KG1 (cell line): ENCODE measurements at regions not wholly inside any gene's neighbourhood (a gene's known extent, or its start where the extent isn't known, plus 50 kb on each side); places are given as distances from the start of the nearest gene placed in this dataset.
"Not testable (repeated sequence)": the region's sequence is repeated elsewhere in the genome, so short reads cannot be mapped to it uniquely, and the experiment has no call there.

Source experiments
- DNase-seq: peaks from one replicate; lab custom pipeline; 2025; lab: John Stamatoyannopoulos, UW

DNA sequence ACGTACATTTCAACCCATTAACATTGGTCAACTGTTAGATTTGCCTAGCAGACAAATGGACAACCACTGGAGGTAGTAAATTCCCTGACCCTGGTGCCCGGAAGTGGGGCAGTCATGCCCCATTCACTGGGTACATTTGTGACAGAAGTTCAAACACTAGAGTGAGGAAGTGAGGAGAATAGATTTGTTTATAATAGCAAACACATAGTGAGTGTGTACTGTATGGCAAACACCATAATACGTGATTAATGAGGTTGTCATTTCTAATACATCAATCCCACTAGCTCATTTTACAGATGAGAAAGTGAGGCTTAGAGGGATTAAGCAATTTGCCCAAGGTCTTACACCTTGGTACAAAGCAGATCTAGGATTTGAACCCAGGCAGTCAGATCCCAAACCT lies 181.9 kb upstream of the MKLN1 start:
- DNase-seq: no peak

DNA sequence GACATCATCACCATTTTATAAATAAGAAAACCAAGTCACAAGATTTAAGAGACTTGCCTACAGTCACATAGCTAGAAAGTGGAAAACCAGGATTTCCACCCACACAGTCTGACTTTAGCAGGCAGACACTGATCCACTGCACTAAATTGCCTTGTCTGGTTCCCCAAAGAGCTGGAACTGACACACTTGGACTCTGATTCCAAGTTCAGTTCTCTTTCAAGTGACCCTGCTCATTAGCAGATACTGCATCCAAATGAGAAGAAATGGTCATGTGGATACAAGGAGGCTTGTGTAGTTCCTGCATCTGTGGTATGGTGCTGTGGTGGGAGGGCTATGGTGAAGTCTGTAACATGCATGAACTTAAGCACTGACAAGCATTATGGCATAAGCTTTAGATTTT lies 180.1 kb upstream of the MKLN1 start:
- DNase-seq: no peak

DNA sequence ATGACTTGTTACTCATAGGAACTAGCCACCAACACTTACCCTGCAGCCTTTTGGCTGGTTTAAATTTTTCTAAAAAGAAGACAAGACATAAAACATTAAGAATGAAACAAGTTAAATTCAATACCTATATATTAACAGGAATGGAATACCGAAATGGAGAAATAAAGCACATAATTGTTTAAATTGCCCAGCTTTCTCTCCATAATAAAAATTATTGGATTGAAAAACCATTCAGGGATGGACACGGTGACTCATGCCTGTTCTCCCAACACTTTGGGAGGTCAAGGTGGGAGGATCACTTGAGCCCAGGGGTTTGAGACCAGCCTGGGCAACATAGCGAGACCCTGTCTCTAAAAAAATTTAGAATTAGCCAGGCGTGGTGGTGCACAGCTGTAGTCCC lies 179.4 kb upstream of the MKLN1 start:
- DNase-seq: no peak

DNA sequence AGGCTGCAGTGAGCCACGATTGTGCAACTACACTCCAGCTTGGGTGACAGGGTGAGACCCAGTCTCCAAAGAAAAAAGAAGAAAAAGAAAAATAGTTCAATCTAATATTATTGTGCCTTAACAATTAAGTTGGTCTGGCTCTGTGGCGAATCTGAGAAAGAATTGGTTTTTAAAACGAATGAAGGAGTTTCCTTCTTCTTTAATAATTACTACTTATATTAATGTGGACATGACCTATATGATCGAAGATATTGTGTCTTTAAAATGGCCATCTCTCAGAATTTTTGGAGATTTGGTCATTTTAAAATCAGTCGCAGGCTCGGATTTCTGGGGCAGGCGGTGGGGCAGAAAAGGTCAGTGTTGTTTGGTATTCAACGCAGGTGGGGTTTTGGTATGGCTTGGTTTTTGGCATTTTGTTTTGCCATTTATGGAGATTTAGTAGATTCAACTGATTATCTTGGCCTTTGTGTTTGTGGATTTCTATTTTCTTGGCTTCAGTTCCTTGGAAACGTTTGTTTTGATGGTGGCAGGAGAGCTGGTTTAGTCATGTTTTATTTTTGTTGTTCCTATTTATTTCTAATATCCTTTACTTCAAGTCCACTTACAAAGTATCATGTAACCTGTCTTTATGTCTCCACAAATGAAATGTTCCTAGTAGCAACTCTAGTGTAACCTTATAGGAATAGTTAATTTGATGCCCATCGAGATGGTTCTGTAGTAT lies 178.8 kb upstream of the MKLN1 start:
- DNase-seq: no peak

DNA sequence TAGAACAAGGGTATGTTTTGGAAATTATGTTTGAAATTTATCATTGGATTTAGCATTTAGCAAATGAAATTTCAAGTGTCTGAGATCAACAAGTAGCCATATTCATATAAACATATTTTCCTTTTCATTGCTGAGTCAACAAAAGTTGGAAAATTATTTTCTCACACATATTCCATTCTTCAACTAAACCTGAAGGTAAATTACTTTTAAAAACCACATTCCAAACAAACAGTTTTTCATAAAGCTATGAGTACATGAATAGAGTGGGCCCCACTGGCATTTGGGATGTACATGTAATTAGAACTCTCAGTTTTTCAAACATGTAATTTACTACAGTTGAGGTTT lies 178.3 kb upstream of the MKLN1 start:
- DNase-seq: no peak

DNA sequence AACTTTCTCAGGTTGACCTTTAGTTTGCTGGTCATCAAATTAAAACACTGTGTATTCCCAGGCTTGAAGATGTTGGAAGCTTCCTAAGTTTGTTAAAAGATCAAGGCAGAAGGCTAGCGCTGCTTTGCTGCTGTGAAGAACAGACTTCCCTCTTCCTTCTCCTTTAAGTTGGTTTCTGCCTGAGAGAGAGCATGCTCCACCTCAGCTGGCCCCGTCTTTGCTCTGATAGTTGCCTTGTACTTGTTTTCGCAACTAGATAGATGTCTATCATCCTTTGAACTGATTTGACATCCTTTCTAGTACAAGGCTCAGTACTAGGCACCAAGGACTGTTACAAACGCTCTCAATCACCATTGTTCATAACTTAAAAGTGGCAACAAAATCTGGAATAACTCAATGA lies 177.8 kb upstream of the MKLN1 start:
- no peak for DNase-seq

DNA sequence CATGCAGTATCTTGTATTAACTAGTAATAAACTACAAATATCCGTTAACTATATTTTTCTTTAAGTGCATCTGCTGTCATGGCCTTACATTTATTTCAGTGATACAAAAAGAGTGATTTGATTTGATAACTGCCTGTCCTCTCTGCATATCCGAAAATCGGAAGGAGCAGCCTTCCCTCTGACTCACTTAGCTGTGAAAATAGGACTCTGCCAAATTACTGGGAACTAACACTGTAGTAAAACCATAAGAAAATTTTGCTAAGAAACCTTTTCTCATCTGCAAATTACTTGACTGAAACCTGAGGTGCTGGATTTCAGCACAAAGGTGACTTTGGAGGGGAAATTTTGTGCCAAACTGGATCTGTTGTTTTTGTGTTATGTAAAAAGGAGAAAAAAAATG lies 176.6 kb upstream of the MKLN1 start:
- no peak for DNase-seq

DNA sequence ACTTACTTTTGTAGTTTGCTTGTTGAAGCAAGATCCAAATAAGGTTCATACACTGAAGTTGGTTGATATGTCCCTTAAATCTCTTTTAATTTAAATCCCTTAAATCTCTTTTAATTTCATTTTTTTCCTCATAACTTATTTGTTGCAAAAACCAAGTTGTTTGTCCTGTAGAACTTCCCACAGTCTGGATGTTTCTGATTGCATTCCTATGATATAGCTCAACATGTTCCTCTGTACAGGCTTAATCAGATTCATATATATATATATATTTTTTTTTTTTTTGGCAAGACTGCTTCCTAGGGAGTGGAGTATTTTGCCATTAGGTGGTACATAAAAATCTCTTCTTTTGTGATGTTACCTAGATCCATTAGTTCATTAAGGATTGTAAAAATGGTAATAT lies 174.9 kb upstream of the MKLN1 start:
- DNase-seq: no peak

DNA sequence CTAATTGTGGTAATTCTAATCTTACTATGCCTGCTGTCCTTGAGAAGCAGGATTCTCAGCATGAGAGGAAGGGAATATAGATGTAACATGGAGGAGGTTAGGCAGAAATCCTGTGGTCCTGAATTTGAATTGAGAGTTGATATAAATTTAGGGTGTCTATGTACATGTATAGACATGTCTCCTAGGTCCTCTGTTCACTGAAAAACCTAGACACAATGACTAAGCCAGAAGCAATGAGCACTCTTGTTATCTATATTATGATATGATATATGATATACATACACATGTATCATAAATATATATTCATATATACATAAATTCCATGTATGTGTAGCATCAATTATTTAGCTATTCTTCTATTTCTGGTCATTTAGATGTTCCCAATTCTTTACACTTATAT lies 173.3 kb upstream of the MKLN1 start:
- DNase-seq: no peak

DNA sequence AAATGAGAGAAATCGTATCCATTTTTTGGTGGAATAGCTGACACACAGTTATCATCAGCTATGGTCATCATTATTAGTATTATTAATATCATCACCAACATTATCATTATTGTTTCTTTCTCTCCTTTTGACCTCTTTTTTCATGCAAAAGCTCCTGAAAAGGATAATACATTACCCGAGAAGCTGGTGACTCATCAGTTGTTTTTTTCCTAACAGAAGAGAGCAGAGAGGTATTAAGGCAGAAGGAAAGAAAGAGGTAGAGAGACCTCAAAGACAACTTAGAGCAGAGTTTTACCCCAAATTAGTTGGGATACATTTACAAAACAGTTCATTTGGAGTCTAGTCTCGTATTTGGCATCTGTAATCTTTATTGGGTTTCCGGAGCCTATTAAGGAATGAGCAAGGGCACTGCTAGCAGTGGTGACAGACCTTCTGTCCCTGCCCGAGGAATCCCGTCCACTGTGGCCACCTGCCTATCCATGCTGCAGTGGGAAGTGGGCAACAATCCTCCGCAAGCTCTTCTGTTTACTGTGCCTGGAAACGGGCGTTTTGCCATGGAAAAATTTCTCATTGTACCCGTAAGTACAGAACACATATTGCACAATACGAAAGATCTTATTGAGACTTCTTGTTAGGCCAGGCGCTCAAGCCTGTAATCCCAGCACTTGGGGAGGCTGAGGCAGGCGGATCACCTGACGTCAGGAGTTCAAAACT lies 170.0 kb upstream of the MKLN1 start:
- DNase-seq: no peak

DNA sequence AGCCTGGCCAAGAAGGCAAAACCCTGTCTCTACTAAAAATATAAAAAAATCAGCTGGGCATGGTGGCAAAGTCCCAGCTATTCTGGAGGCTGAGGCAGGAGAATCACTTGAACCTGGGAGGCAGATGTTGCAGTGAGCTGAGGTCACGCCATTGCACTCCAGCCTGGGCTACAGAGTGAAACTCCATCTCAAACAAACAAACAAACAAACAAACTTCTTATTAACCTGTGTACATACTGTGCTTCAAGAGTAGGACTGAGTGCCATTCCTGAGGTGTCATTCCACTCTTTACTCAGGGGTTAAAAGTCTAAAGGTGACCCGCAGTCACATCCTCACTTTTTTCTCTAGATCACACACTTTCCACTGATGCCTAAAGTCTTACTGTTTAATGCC lies 169.4 kb upstream of the MKLN1 start:
- DNase-seq: not testable (repeated sequence)

DNA sequence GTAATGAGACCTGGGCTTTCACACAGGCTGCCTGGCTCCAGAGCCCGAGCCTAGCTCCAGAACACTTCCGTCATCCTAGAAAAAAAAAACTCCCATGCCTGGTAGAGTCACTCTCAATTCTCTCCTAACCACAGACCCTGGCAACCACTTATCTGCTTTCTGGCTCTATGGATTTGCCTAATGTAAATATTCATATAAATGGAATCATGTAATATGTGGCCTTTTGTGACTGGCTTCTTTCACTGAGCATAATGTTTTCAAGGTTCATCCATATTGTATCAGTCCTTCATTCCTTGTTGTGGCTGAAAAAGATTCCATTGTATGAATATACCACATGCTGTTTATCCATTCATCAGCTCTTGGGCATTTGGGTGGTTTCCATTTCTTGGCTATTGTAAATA lies 167.7 kb upstream of the MKLN1 start:
- no peak for DNase-seq

DNA sequence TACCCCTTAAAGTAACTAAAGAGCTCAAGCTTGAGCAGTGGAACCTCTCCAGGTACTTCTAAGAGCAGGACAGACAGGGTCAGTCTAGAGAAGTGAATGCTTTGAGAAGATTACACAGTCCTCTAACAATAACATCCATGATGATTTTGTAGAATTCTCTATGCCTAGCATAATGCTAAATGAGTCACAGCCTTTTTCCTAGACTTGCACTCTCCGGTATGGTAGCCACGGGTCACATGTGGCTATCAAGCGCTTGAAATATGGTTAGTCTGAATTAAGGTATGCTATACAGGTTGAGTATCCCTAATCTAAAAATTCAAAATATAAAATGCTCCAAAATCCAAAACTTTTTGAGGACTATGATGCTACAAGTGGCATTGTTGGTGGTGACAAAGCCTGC lies 166.6 kb upstream of the MKLN1 start:
- no peak for DNase-seq

DNA sequence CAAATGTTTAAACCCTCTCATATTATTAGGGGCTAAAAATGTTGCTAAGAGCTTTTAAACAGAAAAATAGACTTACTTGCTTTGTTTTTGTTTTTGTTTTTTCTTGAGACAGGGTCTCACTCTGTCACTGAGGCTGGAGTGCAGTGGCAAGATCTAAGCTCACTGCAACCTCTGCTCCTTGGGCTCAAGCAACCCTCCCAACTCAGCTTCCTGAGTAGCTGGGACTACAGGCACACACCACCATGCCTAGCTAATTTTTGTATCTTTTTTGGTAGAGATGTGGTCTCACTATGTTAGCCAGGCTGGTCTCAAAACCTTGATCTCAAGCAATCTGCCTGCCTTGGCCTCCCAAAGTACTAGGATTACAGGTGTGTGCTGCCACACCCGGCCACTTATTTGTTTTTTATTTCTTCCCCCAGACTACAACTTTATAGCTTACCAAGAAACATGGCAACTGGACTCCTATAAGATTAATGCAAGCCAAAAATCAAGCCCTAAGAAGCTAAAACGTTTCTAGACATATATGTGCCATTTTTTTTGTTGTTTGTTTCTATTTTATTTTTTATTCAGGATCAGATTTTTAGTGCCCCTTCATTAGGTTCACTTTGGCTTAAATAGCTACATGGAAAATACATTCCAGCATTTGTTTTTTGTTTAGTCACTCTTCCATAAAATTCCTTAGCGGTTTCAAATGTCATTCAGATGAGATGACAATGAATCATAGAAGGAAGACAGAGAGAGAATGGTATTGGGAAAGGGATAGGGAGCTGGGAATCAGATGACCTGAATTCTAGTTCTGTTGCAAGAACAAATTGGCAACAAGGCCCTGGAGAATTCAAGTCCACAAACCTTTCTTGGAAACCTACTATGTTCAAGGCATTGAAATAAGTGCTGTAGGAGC lies 163.4 kb upstream of the MKLN1 start:
- no peak for DNase-seq

DNA sequence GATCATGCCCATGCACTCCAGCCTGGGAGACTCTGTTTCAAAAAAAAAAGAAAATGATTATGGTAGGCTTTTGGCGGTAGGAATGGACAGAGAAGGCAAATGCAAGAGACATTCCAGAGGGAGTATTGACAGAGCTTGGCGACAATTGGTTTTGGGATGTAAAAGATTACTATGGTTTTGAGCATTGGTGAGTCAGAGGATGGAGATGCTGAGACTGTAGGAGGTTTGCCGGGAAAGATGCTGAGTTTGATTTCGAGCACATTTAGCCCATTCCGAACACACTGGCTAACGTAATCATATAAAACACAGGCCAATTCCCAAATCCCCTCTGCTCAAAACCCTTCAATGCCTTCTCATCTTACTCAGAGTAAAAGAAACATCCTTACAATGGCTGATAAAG lies 161.6 kb upstream of the MKLN1 start:
- no peak for DNase-seq

DNA sequence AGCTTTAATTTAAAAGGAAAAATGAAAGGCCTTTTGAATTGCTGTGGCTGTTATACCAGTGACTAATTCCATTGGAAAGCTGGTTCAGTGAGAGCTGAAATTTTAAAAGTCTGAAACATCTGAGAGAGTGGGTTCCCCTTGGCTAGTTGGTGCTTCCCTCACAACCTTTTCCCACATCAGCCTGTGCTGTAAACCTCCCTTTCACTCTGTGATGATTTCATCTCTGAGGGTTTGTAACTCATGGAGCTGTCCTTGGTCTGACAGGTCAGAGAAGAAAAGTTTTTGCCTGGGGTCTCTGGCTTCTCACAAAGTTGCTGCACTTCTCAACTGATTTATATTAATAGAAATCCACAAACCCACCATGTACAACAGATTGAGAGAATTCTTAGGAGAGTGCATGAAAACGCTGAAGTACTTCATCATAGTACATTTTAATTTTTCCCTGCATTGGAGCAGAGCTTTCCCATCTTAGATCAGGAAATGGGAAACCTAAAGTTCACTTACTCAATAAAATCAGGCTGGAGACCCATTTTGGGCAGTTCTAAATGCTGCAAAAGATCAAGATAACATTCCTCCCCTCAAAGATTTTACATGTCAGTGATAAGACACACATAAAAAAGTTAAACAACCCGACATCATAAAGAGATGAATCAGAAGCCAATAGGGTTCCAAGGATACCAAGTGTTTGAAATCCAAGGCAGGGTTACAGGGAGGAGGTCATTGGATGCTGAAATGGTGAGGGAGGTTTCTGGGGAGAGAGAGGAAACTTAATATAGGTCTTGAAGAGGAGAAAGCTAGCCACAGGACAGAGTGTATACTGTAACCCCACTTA lies 157.0 kb upstream of the MKLN1 start:
- no peak for DNase-seq

DNA sequence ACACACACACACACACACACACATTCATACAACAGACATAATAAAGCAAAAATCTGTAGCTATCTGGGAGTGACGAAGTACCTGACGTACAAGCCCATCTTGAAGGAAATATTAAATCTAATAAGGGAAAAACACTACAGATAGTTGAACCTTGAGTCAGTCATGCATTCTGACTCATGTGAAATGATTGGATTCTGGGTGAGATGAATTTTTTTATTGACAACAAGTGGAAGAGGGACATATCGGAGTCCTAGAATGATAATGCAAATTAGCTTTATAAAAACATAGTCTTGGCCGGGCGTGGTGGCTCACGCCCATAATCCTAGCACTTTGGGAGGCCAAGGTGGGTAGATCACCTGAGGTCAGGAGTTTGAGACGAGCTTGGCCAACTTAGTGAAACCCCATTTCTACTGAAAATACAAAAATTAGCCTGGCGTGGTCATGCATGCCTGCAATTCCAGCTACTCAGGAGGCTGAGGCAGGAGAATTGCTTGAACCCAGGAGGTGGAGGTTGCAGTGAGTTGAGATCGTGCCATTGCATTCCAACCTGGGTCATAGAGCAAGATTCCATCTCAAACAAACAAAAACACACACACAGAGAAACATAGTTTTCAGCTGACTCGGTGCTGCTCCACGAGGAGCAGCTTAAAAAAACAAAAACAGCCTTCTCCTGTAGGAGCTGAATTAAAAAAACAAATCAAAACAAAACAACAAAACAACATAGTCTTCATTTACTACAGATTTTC lies 154.4 kb upstream of the MKLN1 start:
- no peak for DNase-seq

DNA sequence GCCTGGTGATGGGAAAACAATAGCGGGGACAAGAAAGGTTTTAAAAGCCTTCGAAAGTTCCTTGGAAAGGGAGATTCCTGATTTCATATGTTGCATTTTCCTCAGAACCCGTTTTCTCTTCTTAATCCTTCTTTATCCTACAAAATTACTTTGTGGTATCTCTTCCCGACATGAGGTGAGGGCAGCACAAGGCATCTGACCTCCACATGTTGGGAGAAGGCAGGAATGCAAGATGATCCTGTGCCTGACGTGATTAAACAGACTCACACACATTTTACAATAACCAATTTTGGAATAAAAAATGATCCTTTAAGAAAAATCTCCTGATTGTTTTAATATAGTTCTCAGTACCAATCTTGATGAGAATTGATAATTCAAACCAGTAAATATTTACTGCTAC lies 153.3 kb upstream of the MKLN1 start:
- DNase-seq: no peak

DNA sequence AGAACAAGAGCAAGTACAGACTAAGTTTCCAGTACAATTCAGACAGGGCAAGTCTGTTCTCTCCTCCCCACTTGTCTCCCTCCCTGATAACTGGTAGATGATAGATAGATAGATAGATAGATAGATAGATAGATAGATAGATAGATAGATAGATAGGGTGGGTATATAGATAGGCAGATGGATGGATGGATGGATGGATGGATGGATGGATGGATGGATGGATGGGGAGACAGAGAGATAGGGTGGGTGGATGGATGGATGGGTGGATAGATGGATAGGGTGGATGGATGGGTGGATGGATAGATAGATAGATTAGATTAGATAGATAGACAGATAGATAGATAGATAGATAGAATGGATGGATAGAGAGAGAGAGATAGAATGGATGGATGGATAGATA lies 152.8 kb upstream of the MKLN1 start:
- DNase-seq: no peak

DNA sequence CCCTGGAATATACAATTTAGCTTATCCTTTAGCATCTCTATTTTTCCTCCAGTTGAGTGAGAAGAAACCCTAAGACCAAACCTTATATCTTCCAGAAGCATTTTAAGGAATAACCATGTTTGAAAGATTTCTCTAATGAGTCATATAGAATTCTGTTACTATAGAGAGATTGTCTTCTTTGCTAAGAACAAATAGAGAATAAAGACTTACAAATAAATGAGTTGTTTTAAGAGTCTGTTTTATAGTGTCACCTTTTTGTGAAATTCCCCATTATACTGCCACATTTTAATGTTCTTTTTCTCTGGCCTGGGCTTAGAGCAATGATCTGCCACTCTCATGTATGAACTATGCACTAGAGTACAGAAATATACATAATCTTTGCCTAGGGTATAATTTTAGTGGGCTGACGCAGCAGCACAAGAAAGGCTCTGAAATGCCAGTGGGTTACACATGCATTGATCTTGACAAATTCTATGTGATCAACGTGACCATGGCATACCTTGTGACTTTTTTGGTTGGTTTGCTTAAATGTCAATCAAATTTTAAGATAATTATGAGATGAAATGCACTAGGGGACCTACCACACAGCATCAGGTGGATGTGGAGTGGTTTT lies 145.1 kb upstream of the MKLN1 start:
- no peak for DNase-seq

DNA sequence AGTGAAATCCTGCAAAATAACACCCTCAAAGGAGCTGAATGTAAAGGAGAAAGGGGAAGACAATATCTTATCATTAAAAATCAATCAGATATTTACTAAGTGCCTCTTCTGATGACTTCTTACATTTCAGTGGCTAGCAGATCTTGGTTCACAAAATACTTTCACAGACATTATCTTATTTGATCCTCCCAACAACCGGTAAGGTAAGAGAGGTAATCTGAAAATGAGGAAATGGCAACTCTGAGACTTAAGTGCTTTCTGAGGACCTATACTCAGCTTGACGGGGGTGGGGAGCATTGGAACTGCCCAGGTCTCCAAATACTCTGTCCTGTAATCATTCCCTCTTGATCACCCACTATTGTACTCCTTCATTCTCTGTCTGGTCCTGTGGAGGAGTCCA lies 144.6 kb upstream of the MKLN1 start:
- DNase-seq: no peak
